ENCODE measurements at regions not wholly inside any gene's neighbourhood (a gene's known extent, or its start where the extent isn't known, plus 50 kb on each side); places are given as distances from the start of the nearest gene placed in this dataset.

- Histone ChIP-seq H2AFZ (ENCODE audit: low read depth, low read length) (no peak overlapping the region), H3K79me2 (ENCODE audit: insufficient read depth, low read length) (no peaks in the 10 kb centered on the region), H3K4me2 (ENCODE audit: insufficient read depth, low read length) (no peak overlapping the region), H3K4me3 (ENCODE audit: low read depth in 1 of 2, low read length in 2 of 2) (no peak overlapping the region), H3K4me1 (ENCODE audit: insufficient read depth, low read length) (no peaks in the 10 kb centered on the region), H4K20me1 (ENCODE audit: insufficient read depth, low read length) (no peaks in the 10 kb centered on the region), H3K36me3 (ENCODE audit: insufficient read depth, low read length) (no peaks in the 10 kb centered on the region), H3K27me3 (ENCODE audit: insufficient read depth, low read length, poor library complexity) (no peaks in the 10 kb centered on the region), H3K9me3 (ENCODE audit: insufficient read depth, low read length, severe bottlenecking) (no peaks in the 10 kb centered on the region), H3K9ac (ENCODE audit: low read depth, low read length) (no peak overlapping the region), H3K27ac (ENCODE audit: low read length) (no peak overlapping the region)
- ATAC-seq (ENCODE audit: insufficient read depth, low read depth) (no peak), DNase-seq (no peak)
- TF ChIP-seq EZH2 (IDR thresholded peaks at IDR 0.05; ENCODE audit: borderline replicate concordance, low read depth, low read length, severe bottlenecking): no peak
- TF ChIP-seq, protein P1, sequence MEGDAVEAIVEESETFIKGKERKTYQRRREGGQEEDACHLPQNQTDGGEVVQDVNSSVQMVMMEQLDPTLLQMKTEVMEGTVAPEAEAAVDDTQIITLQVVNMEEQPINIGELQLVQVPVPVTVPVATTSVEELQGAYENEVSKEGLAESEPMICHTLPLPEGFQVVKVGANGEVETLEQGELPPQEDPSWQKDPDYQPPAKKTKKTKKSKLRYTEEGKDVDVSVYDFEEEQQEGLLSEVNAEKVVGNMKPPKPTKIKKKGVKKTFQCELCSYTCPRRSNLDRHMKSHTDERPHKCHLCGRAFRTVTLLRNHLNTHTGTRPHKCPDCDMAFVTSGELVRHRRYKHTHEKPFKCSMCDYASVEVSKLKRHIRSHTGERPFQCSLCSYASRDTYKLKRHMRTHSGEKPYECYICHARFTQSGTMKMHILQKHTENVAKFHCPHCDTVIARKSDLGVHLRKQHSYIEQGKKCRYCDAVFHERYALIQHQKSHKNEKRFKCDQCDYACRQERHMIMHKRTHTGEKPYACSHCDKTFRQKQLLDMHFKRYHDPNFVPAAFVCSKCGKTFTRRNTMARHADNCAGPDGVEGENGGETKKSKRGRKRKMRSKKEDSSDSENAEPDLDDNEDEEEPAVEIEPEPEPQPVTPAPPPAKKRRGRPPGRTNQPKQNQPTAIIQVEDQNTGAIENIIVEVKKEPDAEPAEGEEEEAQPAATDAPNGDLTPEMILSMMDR (IDR thresholded peaks at IDR 0.05; ENCODE audit: borderline replicate concordance, extremely low read depth, low read length, poor library complexity, severe bottlenecking): peak; percentile 62
These were observed 602.8 kb downstream of the ALG10 start for GRCh38 chr12:34625116-34625515.

DNA sequence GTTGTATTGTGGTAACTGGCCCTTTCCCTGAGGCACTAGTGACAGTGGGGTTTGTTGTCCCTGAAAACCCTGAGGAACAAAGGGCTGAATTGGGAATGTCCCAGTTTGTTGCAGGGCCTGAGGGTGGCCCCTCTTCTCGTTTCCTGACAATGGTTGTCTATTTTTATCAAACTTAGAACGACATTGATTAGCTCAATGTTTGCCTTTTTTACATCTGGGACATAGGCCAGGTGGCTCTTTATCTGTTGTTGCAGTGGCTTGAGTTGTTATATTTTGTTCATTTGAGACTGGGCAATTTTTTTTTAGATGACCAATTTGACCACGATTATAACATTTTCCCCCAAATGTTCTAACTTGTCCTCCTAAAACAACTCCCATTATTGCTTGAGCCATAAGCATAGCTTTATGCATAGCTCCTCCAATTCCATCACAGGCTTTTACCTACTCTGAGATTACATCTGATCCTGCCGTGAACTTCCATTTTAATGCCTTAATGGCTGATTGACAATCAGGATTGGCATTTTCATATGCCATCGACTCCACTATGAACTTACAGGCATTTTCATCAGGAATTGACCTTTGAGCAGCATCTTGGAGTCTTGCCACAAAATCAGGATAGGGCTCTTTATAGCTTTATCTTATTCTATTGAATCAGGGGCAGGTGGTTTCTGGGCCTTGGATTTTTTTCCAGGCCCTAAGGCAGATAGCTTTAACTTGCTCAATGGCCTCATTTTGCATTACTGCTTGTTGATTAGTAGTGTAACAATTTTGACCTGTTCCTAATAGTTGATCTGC is 604.3 kb downstream of the ALG10 start:
- no peak overlapping the region for H3K4me2 ChIP-seq (ENCODE audit: insufficient read depth, low read length)
- no peak for TF ChIP-seq EZH2 (IDR thresholded peaks at IDR 0.05; ENCODE audit: borderline replicate concordance, low read depth, low read length, severe bottlenecking)
- TF ChIP-seq, protein P1 (IDR thresholded peaks at IDR 0.05; ENCODE audit: borderline replicate concordance, extremely low read depth, low read length, poor library complexity, severe bottlenecking): no peak
- no peaks in the 10 kb centered on the region for H3K4me1 ChIP-seq (ENCODE audit: insufficient read depth, low read length)
- H4K20me1 ChIP-seq (ENCODE audit: insufficient read depth, low read length): no peaks in the 10 kb centered on the region
- DNase-seq (no peak), ATAC-seq (ENCODE audit: insufficient read depth, low read depth) (no peak)
- no peaks in the 10 kb centered on the region for H3K9me3 ChIP-seq (ENCODE audit: insufficient read depth, low read length, severe bottlenecking)
- no peaks in the 10 kb centered on the region for H3K79me2 ChIP-seq (ENCODE audit: insufficient read depth, low read length)
- no peak overlapping the region for H3K4me3 ChIP-seq (ENCODE audit: low read depth in 1 of 2, low read length in 2 of 2)
- H2AFZ ChIP-seq (ENCODE audit: low read depth, low read length): no peak overlapping the region
- no peak overlapping the region for H3K9ac ChIP-seq (ENCODE audit: low read depth, low read length)
- H3K27me3 ChIP-seq (ENCODE audit: insufficient read depth, low read length, poor library complexity): no peaks in the 10 kb centered on the region
- no peak overlapping the region for H3K27ac ChIP-seq (ENCODE audit: low read length)
- H3K36me3 ChIP-seq (ENCODE audit: insufficient read depth, low read length): no peaks in the 10 kb centered on the region

All from DND-41 (cell line).